ENCODE measurements at regions not wholly inside any gene's neighbourhood (a gene's known extent, or its start where the extent isn't known, plus 50 kb on each side); places are given as distances from the start of the nearest gene placed in this dataset.

DNA sequence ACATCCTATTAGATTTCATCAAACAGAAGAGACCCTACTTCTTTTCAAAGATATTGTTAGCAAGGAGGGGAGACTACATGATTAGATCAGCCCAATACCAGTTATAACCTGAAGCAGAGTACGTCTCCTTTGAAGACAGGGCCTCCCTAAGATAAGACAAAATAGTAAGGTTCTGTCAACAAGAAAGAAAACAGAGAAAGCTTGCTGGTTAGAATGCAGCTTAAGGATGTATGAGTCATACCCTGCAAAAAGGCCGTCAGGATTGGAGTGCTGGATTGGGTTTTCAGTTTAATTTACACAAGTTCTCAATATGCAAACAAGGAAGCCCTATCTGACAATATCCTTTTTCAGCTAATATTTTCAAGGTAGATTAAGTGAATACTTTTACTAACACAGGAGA, 1581.2 kb upstream of the WWC1 start:
- TF ChIP-seq, protein P1, sequence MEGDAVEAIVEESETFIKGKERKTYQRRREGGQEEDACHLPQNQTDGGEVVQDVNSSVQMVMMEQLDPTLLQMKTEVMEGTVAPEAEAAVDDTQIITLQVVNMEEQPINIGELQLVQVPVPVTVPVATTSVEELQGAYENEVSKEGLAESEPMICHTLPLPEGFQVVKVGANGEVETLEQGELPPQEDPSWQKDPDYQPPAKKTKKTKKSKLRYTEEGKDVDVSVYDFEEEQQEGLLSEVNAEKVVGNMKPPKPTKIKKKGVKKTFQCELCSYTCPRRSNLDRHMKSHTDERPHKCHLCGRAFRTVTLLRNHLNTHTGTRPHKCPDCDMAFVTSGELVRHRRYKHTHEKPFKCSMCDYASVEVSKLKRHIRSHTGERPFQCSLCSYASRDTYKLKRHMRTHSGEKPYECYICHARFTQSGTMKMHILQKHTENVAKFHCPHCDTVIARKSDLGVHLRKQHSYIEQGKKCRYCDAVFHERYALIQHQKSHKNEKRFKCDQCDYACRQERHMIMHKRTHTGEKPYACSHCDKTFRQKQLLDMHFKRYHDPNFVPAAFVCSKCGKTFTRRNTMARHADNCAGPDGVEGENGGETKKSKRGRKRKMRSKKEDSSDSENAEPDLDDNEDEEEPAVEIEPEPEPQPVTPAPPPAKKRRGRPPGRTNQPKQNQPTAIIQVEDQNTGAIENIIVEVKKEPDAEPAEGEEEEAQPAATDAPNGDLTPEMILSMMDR (conservative IDR thresholded peaks at IDR 0.05; ENCODE audit: low read length): no peak
- no peak for TF ChIP-seq EZH2phosphoT487 (IDR thresholded peaks at IDR 0.05; ENCODE audit: borderline replicate concordance, low read depth, low read length)
